OCI-LY1 (cell line): ENCODE measurements at regions not wholly inside any gene's neighbourhood (a gene's known extent, or its start where the extent isn't known, plus 50 kb on each side); places are given as distances from the start of the nearest gene placed in this dataset.
"Not testable (repeated sequence)": the region's sequence is repeated elsewhere in the genome, so short reads cannot be mapped to it uniquely, and the experiment has no call there.

Experiments used
- CTCF ChIP-seq: fragments of 200-600 bp; sonication (generic), shearing (Covaris generic); IDR thresholded peaks from 2 replicates; pipeline ENCODE4 v1.5.1; 2017; ENCODE audit warnings: mild to moderate bottlenecking, antibody characterized with exemption, low read length, moderate library complexity, mixed read lengths
- EZH2 ChIP-seq: fragments of 200-600 bp; sonication (generic), shearing (Covaris generic); IDR thresholded peaks from 2 replicates; pipeline ENCODE4 v1.8.0; 2017; ENCODE audit warnings: borderline replicate concordance, mixed run types, mild to moderate bottlenecking, antibody characterized with exemption, low read length, moderate library complexity, mixed read lengths

GRCh38 chr3:118162627-118163588 is 871.7 kb downstream of the IGSF11 start:
- not testable (repeated sequence) for TF ChIP-seq EZH2, CTCF
